HEK293 (cell line): ENCODE measurements at regions not wholly inside any gene's neighbourhood (a gene's known extent, or its start where the extent isn't known, plus 50 kb on each side); places are given as distances from the start of the nearest gene placed in this dataset.

Experiments used
- CTCF ChIA-PET: fragments of 350-600 bp; formaldehyde crosslinking; extraction: SDS; loops from one replicate; lab custom pipeline; 2021; ENCODE audit warnings: antibody characterized with exemption; lab: Yijun Ruan, JAX
- POLR2A ChIA-PET: fragments of 300-600 bp; formaldehyde crosslinking; extraction: SDS; loops from one replicate; lab custom pipeline; 2020; ENCODE audit warnings: antibody characterized with exemption, inconsistent platforms; lab: Yijun Ruan, JAX
- H3K27ac ChIP-seq: fragments of 200-500 bp; sonication (Bioruptor generic); 2 replicates; pipeline ENCODE4 v1.5.1; 2014; ENCODE audit warnings: low read depth, low read length, control low read depth, inconsistent platforms; ENCODE audit errors: extremely low read depth
- H3K36me3 ChIP-seq, 2 experiments: fragments of 200-500 bp in 1 of 2; sonication (Bioruptor generic) in 1 of 2; 1 replicate in 1 of 2; 2 replicates in 1 of 2; pipeline ENCODE4 v1.5.1; 2014 to 2017; ENCODE audit warnings: inconsistent platforms in 2 of 2, low read length in 2 of 2; ENCODE audit not compliant: control insufficient read depth in 2 of 2, insufficient read depth in 1 of 2
- H3K4me1 ChIP-seq: fragments of 200-500 bp; sonication (Bioruptor generic); 2 replicates; pipeline ENCODE4 v1.5.1; 2014; ENCODE audit warnings: mild to moderate bottlenecking, low read length, inconsistent platforms; ENCODE audit not compliant: control insufficient read depth, insufficient read depth
- H3K4me3 ChIP-seq: 2 replicates; pipeline ENCODE4 v1.5.1; 2011; ENCODE audit warnings: low read depth, mild to moderate bottlenecking, control low read depth, low read length, moderate library complexity
- H3K9me3 ChIP-seq: fragments of 200-500 bp; sonication (Bioruptor generic); 2 replicates; pipeline ENCODE4 v1.5.1; 2014; ENCODE audit warnings: low read depth, low read length, inconsistent platforms; ENCODE audit not compliant: control insufficient read depth, insufficient read depth
- BCL11B ChIP-seq: fragments of 450-650 bp; formaldehyde crosslinking; IDR thresholded peaks from 2 replicates; pipeline ENCODE4 v1.5.1; 2016; ENCODE audit warnings: low read depth, missing biosample characterization, missing genetic modification characterization
- KLF10 ChIP-seq: fragments of 450-650 bp; IDR thresholded peaks from 2 replicates; pipeline ENCODE4 v1.5.1; 2018; ENCODE audit warnings: missing biosample characterization, mild to moderate bottlenecking, missing genetic modification characterization
- KLF17 ChIP-seq: fragments of 450-650 bp; formaldehyde crosslinking; IDR thresholded peaks from 2 replicates; pipeline ENCODE4 v1.5.1; 2016; ENCODE audit warnings: missing biosample characterization, missing genetic modification characterization
- MZF1 ChIP-seq: fragments of 450-650 bp; formaldehyde crosslinking; IDR thresholded peaks from 2 replicates; pipeline ENCODE4 v1.5.1; 2017; ENCODE audit warnings: missing biosample characterization, missing genetic modification characterization, borderline replicate concordance
- RBAK ChIP-seq: fragments of 450-650 bp; formaldehyde crosslinking; IDR thresholded peaks from 2 replicates; pipeline ENCODE4 v1.5.1; 2016; ENCODE audit warnings: missing biosample characterization, missing genetic modification characterization
- SP7 ChIP-seq: fragments of 450-650 bp; formaldehyde crosslinking; IDR thresholded peaks from 2 replicates; pipeline ENCODE4 v1.5.1; 2016; ENCODE audit warnings: missing biosample characterization, missing genetic modification characterization
- ZFHX2 ChIP-seq: fragments of 450-650 bp; formaldehyde crosslinking; conservative IDR thresholded peaks from 2 replicates; pipeline ENCODE4 v1.5.1; 2016; ENCODE audit warnings: missing biosample characterization, missing genetic modification characterization
- ZNF10 ChIP-seq: fragments of 450-650 bp; formaldehyde crosslinking; IDR thresholded peaks from 2 replicates; pipeline ENCODE4 v1.5.1; 2017; ENCODE audit warnings: missing biosample characterization, missing genetic modification characterization
- ZNF114 ChIP-seq: fragments of 450-650 bp; formaldehyde crosslinking; IDR thresholded peaks from 2 replicates; pipeline ENCODE4 v1.5.0; 2017; ENCODE audit warnings: missing biosample characterization, missing genetic modification characterization
- ZNF133 ChIP-seq: fragments of 450-650 bp; formaldehyde crosslinking; IDR thresholded peaks from 2 replicates; pipeline ENCODE4 v1.5.1; 2016; ENCODE audit warnings: missing biosample characterization, missing genetic modification characterization
- ZNF140 ChIP-seq: fragments of 450-650 bp; formaldehyde crosslinking; IDR thresholded peaks from 2 replicates; pipeline ENCODE4 v1.5.1; 2016; ENCODE audit warnings: missing biosample characterization, missing genetic modification characterization
- ZNF175 ChIP-seq: fragments of 450-650 bp; formaldehyde crosslinking; IDR thresholded peaks from 2 replicates; pipeline ENCODE4 v1.5.1; 2016; ENCODE audit warnings: missing biosample characterization, missing genetic modification characterization
- ZNF202 ChIP-seq: fragments of 450-650 bp; formaldehyde crosslinking; IDR thresholded peaks from 2 replicates; pipeline ENCODE4 v1.5.1; 2016; ENCODE audit warnings: missing biosample characterization, missing genetic modification characterization, borderline replicate concordance
- ZNF416 ChIP-seq: fragments of 450-650 bp; formaldehyde crosslinking; IDR thresholded peaks from 2 replicates; pipeline ENCODE4 v1.5.1; 2016; ENCODE audit warnings: missing biosample characterization, missing genetic modification characterization
- ZNF426 ChIP-seq: fragments of 450-650 bp; formaldehyde crosslinking; IDR thresholded peaks from 2 replicates; pipeline ENCODE4 v1.5.1; 2017; ENCODE audit warnings: missing biosample characterization, missing genetic modification characterization, mild to moderate bottlenecking, inconsistent platforms, moderate library complexity
- ZNF48 ChIP-seq: fragments of 450-650 bp; formaldehyde crosslinking; IDR thresholded peaks from 2 replicates; pipeline ENCODE4 v1.5.1; 2016; ENCODE audit warnings: missing biosample characterization, missing genetic modification characterization
- ZNF510 ChIP-seq: fragments of 450-650 bp; formaldehyde crosslinking; IDR thresholded peaks from 2 replicates; pipeline ENCODE4 v1.5.1; 2018; ENCODE audit warnings: mild to moderate bottlenecking, missing genetic modification characterization, missing biosample characterization; ENCODE audit not compliant: insufficient replicate concordance
- ZNF521 ChIP-seq: fragments of 450-650 bp; formaldehyde crosslinking; IDR thresholded peaks from 2 replicates; pipeline ENCODE4 v1.5.1; 2017; ENCODE audit warnings: missing biosample characterization, mild to moderate bottlenecking, missing genetic modification characterization
- ZNF571 ChIP-seq: fragments of 450-650 bp; formaldehyde crosslinking; IDR thresholded peaks from 2 replicates; pipeline ENCODE4 v1.5.0; 2017; ENCODE audit warnings: missing biosample characterization, missing genetic modification characterization
- ZNF654 ChIP-seq: fragments of 450-650 bp; formaldehyde crosslinking; IDR thresholded peaks from 2 replicates; pipeline ENCODE4 v1.5.1; 2016; ENCODE audit warnings: low read depth, missing biosample characterization, missing genetic modification characterization
- ZNF658 ChIP-seq: fragments of 450-650 bp; formaldehyde crosslinking; IDR thresholded peaks from 2 replicates; pipeline ENCODE4; 2016; ENCODE audit warnings: missing biosample characterization, missing genetic modification characterization
- ZNF76 ChIP-seq: fragments of 450-650 bp; formaldehyde crosslinking; IDR thresholded peaks from 2 replicates; pipeline ENCODE4; 2016; ENCODE audit warnings: low read depth, missing biosample characterization, missing genetic modification characterization, borderline replicate concordance
- ZNF777 ChIP-seq: fragments of 450-650 bp; formaldehyde crosslinking; IDR thresholded peaks from 2 replicates; pipeline ENCODE4 v1.5.1; 2017; ENCODE audit warnings: missing biosample characterization, missing genetic modification characterization, borderline replicate concordance
- ZNF837 ChIP-seq: fragments of 450-650 bp; formaldehyde crosslinking; IDR thresholded peaks from 2 replicates; pipeline ENCODE4 v1.5.1; 2016; ENCODE audit warnings: missing biosample characterization, missing genetic modification characterization
- ZNF843 ChIP-seq: fragments of 450-650 bp; formaldehyde crosslinking; IDR thresholded peaks from 2 replicates; pipeline ENCODE4 v1.5.1; 2016; ENCODE audit warnings: missing biosample characterization, missing genetic modification characterization
- ZSCAN16 ChIP-seq: fragments of 450-650 bp; formaldehyde crosslinking; IDR thresholded peaks from 2 replicates; pipeline ENCODE4 v1.5.1; 2016; ENCODE audit warnings: missing biosample characterization, missing genetic modification characterization
- TF ChIP-seq, protein P1 (sequence below): fragments of 450-650 bp; formaldehyde crosslinking; IDR thresholded peaks from 2 replicates; pipeline ENCODE4 v1.5.1; 2016; ENCODE audit warnings: missing biosample characterization, missing genetic modification characterization
- TF ChIP-seq, protein P2 (sequence below): fragments of 450-650 bp; formaldehyde crosslinking; IDR thresholded peaks from 2 replicates; pipeline ENCODE4 v1.5.1; 2017; ENCODE audit warnings: missing biosample characterization, missing genetic modification characterization
- TF ChIP-seq, protein P3 (sequence below): fragments of 450-650 bp; formaldehyde crosslinking; IDR thresholded peaks from 2 replicates; pipeline ENCODE4 v1.5.1; 2016; ENCODE audit warnings: missing biosample characterization, missing genetic modification characterization

- no peaks in the 10 kb centered on the region for H3K36me3 ChIP-seq
- TF ChIP-seq ZNF202 = no peak
- TF ChIP-seq ZNF140 (tag by site-specific recombination) = no peak
- TF ChIP-seq SP7 (tag by site-specific recombination) = no peak
- no peak for TF ChIP-seq KLF10 (tag by site-specific recombination)
- no peak for TF ChIP-seq ZNF426 (tag by site-specific recombination)
- TF ChIP-seq, protein P1, sequence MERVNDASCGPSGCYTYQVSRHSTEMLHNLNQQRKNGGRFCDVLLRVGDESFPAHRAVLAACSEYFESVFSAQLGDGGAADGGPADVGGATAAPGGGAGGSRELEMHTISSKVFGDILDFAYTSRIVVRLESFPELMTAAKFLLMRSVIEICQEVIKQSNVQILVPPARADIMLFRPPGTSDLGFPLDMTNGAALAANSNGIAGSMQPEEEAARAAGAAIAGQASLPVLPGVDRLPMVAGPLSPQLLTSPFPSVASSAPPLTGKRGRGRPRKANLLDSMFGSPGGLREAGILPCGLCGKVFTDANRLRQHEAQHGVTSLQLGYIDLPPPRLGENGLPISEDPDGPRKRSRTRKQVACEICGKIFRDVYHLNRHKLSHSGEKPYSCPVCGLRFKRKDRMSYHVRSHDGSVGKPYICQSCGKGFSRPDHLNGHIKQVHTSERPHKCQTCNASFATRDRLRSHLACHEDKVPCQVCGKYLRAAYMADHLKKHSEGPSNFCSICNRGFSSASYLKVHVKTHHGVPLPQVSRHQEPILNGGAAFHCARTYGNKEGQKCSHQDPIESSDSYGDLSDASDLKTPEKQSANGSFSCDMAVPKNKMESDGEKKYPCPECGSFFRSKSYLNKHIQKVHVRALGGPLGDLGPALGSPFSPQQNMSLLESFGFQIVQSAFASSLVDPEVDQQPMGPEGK (tag by site-specific recombination) = no peak
- no peak for TF ChIP-seq BCL11B
- no peak for TF ChIP-seq KLF17 (tag by site-specific recombination)
- TF ChIP-seq, protein P2, sequence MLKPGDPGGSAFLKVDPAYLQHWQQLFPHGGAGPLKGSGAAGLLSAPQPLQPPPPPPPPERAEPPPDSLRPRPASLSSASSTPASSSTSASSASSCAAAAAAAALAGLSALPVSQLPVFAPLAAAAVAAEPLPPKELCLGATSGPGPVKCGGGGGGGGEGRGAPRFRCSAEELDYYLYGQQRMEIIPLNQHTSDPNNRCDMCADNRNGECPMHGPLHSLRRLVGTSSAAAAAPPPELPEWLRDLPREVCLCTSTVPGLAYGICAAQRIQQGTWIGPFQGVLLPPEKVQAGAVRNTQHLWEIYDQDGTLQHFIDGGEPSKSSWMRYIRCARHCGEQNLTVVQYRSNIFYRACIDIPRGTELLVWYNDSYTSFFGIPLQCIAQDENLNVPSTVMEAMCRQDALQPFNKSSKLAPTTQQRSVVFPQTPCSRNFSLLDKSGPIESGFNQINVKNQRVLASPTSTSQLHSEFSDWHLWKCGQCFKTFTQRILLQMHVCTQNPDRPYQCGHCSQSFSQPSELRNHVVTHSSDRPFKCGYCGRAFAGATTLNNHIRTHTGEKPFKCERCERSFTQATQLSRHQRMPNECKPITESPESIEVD (tag by site-specific recombination) = no peak
- TF ChIP-seq ZNF76 (tag by site-specific recombination) = no peak
- no peak for TF ChIP-seq ZNF175 (tag by site-specific recombination)
- TF ChIP-seq, all 188 proteins: peak for 0
- ChIA-PET CTCF (no interaction called here), POLR2A (no interaction called here)
- H3K9me3 ChIP-seq = no peaks in the 10 kb centered on the region
- no peak overlapping the region for H3K27ac ChIP-seq
- no peaks in the 10 kb centered on the region for H3K4me1 ChIP-seq
- no peak overlapping the region for H3K4me3 ChIP-seq
Measured at GRCh38 chr2:160561551-160562295, 68.1 kb upstream of the RBMS1 start.

DNA sequence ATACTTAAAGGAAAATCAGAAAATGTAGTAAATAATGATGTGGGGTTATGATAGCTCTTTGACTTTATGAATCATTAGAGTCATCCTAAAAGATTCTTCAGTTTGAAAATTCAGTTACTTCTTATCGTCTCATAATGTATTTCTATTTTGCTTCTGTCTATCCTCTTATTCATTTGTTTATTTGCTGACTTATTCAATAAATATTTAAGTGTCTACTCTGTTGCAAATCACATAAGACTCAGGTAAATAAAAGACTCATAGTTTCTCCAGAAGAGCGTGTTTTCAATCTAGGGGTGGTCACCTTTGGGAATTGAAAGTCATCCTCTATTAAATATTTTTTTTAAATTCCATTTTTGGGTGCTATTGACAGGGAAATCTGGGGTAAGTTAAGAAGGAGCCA, 69.1 kb upstream of the RBMS1 start:
- Histone ChIP-seq H3K27ac (no peak overlapping the region), H3K9me3 (no peaks in the 10 kb centered on the region), H3K4me1 (no peaks in the 10 kb centered on the region), H3K4me3 (no peak overlapping the region), H3K36me3 (no peaks in the 10 kb centered on the region)
- no peak for TF ChIP-seq ZNF837 (tag by site-specific recombination)
- no peak for TF ChIP-seq MZF1 (tag by site-specific recombination)
- no peak for TF ChIP-seq ZNF777 (tag by site-specific recombination)
- no peak for TF ChIP-seq ZNF654 (tag by site-specific recombination)
- no peak for TF ChIP-seq ZSCAN16 (tag by site-specific recombination)
- TF ChIP-seq ZNF114 (tag by site-specific recombination) = no peak
- no peak for TF ChIP-seq ZNF510 (tag by site-specific recombination)
- TF ChIP-seq ZNF571 (tag by site-specific recombination) = no peak
- no peak for TF ChIP-seq ZNF48 (tag by site-specific recombination)
- no peak for TF ChIP-seq ZNF843 (tag by site-specific recombination)
- TF ChIP-seq, protein P3, sequence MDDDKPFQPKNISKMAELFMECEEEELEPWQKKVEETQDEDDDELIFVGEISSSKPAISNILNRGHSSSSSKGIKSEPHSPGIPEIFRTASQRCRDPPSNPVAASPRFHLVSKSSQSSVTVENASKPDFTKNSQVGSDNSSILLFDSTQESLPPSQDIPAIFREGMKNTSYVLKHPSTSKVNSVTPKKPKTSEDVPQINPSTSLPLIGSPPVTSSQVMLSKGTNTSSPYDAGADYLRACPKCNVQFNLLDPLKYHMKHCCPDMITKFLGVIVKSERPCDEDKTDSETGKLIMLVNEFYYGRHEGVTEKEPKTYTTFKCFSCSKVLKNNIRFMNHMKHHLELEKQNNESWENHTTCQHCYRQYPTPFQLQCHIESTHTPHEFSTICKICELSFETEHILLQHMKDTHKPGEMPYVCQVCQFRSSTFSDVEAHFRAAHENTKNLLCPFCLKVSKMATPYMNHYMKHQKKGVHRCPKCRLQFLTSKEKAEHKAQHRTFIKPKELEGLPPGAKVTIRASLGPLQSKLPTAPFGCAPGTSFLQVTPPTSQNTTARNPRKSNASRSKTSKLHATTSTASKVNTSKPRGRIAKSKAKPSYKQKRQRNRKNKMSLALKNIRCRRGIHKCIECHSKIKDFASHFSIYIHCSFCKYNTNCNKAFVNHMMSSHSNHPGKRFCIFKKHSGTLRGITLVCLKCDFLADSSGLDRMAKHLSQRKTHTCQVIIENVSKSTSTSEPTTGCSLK (tag by site-specific recombination) = no peak
- TF ChIP-seq ZNF658 = no peak
- no peak for TF ChIP-seq RBAK
- no peak for TF ChIP-seq ZNF416 (tag by site-specific recombination)
- TF ChIP-seq ZNF10 (tag by site-specific recombination) = no peak
- no peak for TF ChIP-seq ZNF521 (tag by site-specific recombination)
- no peak for TF ChIP-seq ZFHX2 (tag by site-specific recombination)
- TF ChIP-seq ZNF133 (tag by site-specific recombination) = no peak
- POLR2A ChIA-PET = no interaction called here
- CTCF ChIA-PET = interaction anchor here (0.6 to 0.7 kb wide), 2 partner anchors 82 to 573 kb away, joined by 3 to 4 read pairs; no protein-coding TSS in a partner anchor
